PFSK-1 (cell line): ENCODE measurements at regions not wholly inside any gene's neighbourhood (a gene's known extent, or its start where the extent isn't known, plus 50 kb on each side); places are given as distances from the start of the nearest gene placed in this dataset.

Experiments used
- FOXP2 ChIP-seq: optimal IDR thresholded peaks from 2 replicates; pipeline ENCODE3; 2011; ENCODE audit warnings: borderline replicate concordance, control low read depth, inconsistent platforms; ENCODE audit not compliant: insufficient read depth; ENCODE audit errors: extremely low read length, extremely low read depth
- POLR2AphosphoS5 ChIP-seq: IDR thresholded peaks from 2 replicates; pipeline ENCODE4 v1.6.1; 2012; ENCODE audit warnings: low read depth, mild to moderate bottlenecking, control low read depth, low read length, moderate library complexity
- REST ChIP-seq, 2 experiments: IDR thresholded peaks; 2 replicates each; pipeline versions ENCODE4 v1.6.1 to v1.8.0; 2011 to 2012; ENCODE audit warnings: low read depth in 2 of 2, low read length in 2 of 2, control low read depth in 1 of 2, inconsistent platforms in 1 of 2, mild to moderate bottlenecking in 1 of 2, moderate library complexity in 1 of 2; ENCODE audit not compliant: insufficient read depth in 1 of 2
- SIN3A ChIP-seq: IDR thresholded peaks from 2 replicates; pipeline ENCODE4 v1.6.1; 2012; ENCODE audit warnings: mild to moderate bottlenecking, low read length, moderate library complexity, borderline replicate concordance; ENCODE audit not compliant: insufficient read depth
- TAF1 ChIP-seq: IDR thresholded peaks from 2 replicates; pipeline ENCODE4 v1.6.1; 2012; ENCODE audit warnings: low read length, control low read depth, borderline replicate concordance; ENCODE audit not compliant: insufficient read depth

DNA sequence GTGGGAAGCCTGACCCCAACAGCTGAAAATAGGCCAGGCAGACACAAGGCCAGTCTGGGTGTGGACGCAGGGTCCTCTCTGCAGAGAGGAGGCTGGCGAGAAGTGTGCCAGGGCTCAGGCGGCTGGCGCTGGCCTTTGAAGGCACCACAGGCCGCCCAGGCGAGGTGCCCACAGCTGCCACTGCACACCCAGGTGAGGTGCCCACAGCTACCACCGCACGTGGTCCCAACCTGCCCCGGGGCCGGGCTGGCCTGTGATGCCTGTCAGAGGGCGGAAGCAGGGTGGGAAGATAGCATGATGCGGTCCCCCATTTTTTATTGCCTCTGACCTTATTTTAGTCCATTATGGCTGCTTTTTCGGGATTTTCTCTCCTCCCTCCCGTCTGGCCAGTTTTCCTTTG, 1303.9 kb downstream of the BRD1 start:
- TF ChIP-seq TAF1, result no peak
- TF ChIP-seq POLR2AphosphoS5, result no peak
- TF ChIP-seq SIN3A, result no peak
- no peak for TF ChIP-seq FOXP2
- TF ChIP-seq REST (IDR thresholded peaks at IDR 0.05; ENCODE audit: insufficient read depth in 1 of 2, low read depth in 2 of 2, low read length in 2 of 2), result no peak

DNA sequence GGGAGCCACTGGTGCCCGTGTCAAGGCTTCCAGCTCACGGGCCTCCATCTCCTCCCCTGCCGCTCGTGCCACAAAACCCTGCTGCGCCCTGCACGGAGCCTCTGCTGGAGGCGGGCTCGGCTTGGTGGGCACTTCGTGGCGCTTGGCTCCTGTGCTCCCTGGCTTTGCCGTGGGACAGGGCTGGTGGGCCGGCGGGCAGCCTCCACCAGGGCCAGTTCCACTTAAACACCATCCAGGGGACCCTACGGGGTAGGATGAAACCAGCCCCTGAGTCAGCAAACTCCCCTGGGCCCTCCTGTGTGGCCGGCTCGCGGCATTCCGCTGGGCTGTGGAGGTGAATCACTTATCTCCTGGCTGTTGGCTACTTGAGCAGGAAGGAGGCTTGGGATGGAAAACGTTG, 1304.6 kb downstream of the BRD1 start:
- TF ChIP-seq SIN3A, result no peak
- no peak for TF ChIP-seq POLR2AphosphoS5
- no peak for TF ChIP-seq TAF1
- TF ChIP-seq REST (IDR thresholded peaks at IDR 0.05; ENCODE audit: insufficient read depth in 1 of 2, low read depth in 2 of 2, low read length in 2 of 2), result no peak
- no peak for TF ChIP-seq FOXP2

DNA sequence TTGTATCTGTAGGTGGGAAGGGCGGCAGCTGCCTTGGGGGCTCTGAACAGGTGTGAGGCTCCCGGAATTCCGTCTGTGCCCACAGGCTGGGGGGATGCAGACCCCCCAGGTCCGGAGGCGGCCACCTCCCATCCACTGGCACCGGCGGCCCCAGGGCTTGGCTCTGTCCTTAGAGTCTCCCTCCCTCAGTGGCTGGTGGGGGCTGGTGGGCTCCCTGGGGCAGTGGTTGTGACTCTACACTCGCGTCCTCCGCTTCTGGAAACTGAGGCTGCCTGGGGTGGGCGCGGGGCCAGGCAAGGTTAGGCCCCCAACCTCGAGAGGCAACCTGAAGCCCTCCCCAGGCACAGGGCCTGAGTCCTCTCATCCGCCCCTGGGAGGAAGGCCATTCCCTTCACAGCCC, 1305.4 kb downstream of the BRD1 start:
- TF ChIP-seq REST (IDR thresholded peaks at IDR 0.05; ENCODE audit: insufficient read depth in 1 of 2, low read depth in 2 of 2, low read length in 2 of 2), result no peak
- no peak for TF ChIP-seq FOXP2
- no peak for TF ChIP-seq SIN3A
- no peak for TF ChIP-seq TAF1
- TF ChIP-seq POLR2AphosphoS5, result no peak

DNA sequence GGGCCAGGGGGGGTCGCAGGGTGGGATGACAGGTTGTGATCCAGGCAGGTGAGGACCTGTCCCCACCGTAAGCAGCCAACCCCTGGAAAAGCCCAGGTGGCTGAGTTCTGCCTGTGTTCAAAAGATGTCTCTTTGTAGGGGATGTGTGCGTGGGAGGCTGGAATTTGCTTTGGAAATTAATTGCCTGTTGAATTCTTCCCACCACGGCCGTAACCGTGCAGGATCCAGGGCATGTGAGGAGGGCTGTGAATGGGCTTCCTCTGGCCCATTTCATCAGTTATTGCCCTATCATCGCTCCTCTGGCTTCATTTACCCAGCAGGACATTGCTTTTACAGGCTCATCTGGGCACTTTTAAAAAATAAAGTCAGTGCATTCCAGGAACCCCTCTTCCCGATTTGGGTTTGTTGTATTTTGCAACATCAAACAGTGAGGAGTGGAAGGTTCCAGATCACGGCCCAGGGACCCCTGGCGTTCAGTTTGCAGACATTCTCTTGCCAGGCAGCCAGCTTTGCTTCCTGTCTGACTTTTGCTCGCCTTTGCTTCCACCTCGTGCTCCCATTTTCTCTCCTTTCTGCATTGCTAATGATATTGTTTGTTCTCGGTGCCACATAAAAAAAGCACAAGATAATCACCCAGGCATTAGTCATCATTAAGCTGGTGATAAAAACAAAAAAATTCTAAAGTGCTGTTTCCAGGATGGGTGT, 1306.6 kb downstream of the BRD1 start:
- no peak for TF ChIP-seq REST (IDR thresholded peaks at IDR 0.05; ENCODE audit: insufficient read depth in 1 of 2, low read depth in 2 of 2, low read length in 2 of 2)
- TF ChIP-seq POLR2AphosphoS5, result no peak
- no peak for TF ChIP-seq FOXP2
- no peak for TF ChIP-seq SIN3A
- no peak for TF ChIP-seq TAF1

DNA sequence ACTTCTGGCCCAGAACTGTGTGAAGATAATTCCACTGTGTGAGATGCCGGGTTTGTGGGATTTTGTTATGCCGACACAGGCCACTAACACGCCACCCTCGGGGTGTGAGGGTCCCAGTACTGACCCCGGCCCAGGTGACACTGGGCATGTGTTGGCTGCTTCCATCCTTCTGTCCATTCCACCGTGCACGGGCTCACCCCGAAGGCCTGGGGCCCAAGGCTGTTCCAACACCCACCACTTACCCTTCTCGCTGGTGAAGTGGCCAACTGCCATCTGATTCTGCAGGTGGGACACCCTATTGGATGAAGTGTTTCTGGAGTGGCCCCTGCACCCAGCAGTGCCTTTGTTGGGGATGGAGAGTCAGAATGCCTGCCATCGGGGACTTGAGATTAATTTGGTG, 1307.5 kb downstream of the BRD1 start:
- no peak for TF ChIP-seq FOXP2
- TF ChIP-seq POLR2AphosphoS5, result no peak
- no peak for TF ChIP-seq SIN3A
- TF ChIP-seq TAF1, result no peak
- TF ChIP-seq REST (IDR thresholded peaks at IDR 0.05; ENCODE audit: insufficient read depth in 1 of 2, low read depth in 2 of 2, low read length in 2 of 2), result no peak
